ENCODE measurements at regions not wholly inside any gene's neighbourhood (a gene's known extent, or its start where the extent isn't known, plus 50 kb on each side); places are given as distances from the start of the nearest gene placed in this dataset.

DNA sequence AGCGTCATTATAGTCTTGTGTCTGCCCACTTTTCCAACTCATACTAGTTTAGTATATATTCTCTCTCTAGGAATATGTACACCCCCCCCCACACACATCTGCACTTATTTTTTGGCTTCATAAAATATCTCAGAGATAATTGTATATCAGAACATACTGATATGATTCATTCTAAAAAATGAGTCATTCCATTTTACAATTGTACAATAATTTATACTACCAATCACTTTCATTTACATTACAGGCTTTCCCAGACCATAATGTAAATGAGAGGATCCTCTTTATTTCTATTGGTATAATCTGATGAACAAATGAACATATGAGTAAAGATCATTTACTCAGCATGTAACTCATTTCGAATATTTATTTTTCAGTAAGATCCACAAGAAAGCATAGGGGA is 1842.9 kb upstream of the C9orf72 start:
- no peak overlapping the region for H3K4me3 ChIP-seq (ENCODE audit: low read depth in 2 of 2, low read length in 2 of 2)
- ATAC-seq, result no peak
- H3K9me3 ChIP-seq (ENCODE audit: control insufficient read depth, insufficient read depth, low read depth, low read length), result no peaks in the 10 kb centered on the region
- intact Hi-C loops (cut with micrococcal nuclease; ENCODE audit: unreplicated experiment) (no loop called here), in situ Hi-C loops (cut with HindIII; ENCODE audit: low pct_unique_long_range_greater_than_20kb, low sequenced_read_pairs) (no loop called here)
- no peak overlapping the region for H3K27ac ChIP-seq (ENCODE audit: low read length)
- H3K36me3 ChIP-seq (ENCODE audit: control insufficient read depth, insufficient read depth, low read length), result no peaks in the 10 kb centered on the region
- POLR2A ChIA-PET, result no interaction called here
- H3K4me1 ChIP-seq (ENCODE audit: control insufficient read depth, insufficient read depth, low read length), result no peaks in the 10 kb centered on the region
- H3K27me3 ChIP-seq (ENCODE audit: control insufficient read depth, insufficient read depth, low read length), result no peaks in the 10 kb centered on the region
- BruUV-seq (replicated peaks), result no TSS peak
- CTCF ChIA-PET, result no interaction called here
- TF ChIP-seq, protein P1, sequence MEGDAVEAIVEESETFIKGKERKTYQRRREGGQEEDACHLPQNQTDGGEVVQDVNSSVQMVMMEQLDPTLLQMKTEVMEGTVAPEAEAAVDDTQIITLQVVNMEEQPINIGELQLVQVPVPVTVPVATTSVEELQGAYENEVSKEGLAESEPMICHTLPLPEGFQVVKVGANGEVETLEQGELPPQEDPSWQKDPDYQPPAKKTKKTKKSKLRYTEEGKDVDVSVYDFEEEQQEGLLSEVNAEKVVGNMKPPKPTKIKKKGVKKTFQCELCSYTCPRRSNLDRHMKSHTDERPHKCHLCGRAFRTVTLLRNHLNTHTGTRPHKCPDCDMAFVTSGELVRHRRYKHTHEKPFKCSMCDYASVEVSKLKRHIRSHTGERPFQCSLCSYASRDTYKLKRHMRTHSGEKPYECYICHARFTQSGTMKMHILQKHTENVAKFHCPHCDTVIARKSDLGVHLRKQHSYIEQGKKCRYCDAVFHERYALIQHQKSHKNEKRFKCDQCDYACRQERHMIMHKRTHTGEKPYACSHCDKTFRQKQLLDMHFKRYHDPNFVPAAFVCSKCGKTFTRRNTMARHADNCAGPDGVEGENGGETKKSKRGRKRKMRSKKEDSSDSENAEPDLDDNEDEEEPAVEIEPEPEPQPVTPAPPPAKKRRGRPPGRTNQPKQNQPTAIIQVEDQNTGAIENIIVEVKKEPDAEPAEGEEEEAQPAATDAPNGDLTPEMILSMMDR (IDR thresholded peaks at IDR 0.05), result no peak
- no peak for TF ChIP-seq SIN3A (IDR thresholded peaks at IDR 0.05; ENCODE audit: borderline replicate concordance, insufficient read depth, low read depth, low read length)
- TF ChIP-seq, protein P2, sequence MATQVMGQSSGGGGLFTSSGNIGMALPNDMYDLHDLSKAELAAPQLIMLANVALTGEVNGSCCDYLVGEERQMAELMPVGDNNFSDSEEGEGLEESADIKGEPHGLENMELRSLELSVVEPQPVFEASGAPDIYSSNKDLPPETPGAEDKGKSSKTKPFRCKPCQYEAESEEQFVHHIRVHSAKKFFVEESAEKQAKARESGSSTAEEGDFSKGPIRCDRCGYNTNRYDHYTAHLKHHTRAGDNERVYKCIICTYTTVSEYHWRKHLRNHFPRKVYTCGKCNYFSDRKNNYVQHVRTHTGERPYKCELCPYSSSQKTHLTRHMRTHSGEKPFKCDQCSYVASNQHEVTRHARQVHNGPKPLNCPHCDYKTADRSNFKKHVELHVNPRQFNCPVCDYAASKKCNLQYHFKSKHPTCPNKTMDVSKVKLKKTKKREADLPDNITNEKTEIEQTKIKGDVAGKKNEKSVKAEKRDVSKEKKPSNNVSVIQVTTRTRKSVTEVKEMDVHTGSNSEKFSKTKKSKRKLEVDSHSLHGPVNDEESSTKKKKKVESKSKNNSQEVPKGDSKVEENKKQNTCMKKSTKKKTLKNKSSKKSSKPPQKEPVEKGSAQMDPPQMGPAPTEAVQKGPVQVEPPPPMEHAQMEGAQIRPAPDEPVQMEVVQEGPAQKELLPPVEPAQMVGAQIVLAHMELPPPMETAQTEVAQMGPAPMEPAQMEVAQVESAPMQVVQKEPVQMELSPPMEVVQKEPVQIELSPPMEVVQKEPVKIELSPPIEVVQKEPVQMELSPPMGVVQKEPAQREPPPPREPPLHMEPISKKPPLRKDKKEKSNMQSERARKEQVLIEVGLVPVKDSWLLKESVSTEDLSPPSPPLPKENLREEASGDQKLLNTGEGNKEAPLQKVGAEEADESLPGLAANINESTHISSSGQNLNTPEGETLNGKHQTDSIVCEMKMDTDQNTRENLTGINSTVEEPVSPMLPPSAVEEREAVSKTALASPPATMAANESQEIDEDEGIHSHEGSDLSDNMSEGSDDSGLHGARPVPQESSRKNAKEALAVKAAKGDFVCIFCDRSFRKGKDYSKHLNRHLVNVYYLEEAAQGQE (IDR thresholded peaks at IDR 0.05; ENCODE audit: insufficient read depth in 1 of 2, low read depth in 2 of 2, low read length in 1 of 2), result no peak
- TF ChIP-seq TCF7L2 (IDR thresholded peaks at IDR 0.05; ENCODE audit: low read depth, low read length), result no peak
- TF ChIP-seq POLR2AphosphoS5 (IDR thresholded peaks at IDR 0.05; ENCODE audit: low read depth, low read length), result no peak
- DNase-seq (ENCODE audit: low read depth, low spot score), result no peak

DNA sequence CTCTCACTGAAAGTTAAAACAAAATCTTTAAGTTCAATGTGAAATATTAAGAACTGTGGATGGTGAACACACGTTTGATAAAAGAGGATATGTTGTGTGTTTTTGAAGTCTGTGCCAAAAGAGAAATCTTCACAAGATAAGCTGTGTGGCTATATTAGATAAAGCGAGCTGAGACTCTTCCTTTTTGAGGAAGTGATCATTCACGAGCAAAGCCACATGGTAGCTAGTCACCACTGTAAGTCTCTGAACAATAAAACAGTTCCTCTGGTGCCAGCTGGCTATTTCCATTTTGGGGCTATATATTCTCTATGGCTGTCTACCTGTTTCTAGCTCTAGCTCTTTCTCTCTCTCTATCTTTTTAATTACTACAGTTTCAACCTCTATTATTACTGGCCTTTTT is 1849.2 kb upstream of the C9orf72 start:
- ATAC-seq, result no peak
- TF ChIP-seq POLR2AphosphoS5 (IDR thresholded peaks at IDR 0.05; ENCODE audit: low read depth, low read length) (no peak), SIN3A (IDR thresholded peaks at IDR 0.05; ENCODE audit: borderline replicate concordance, insufficient read depth, low read depth, low read length) (no peak), TCF7L2 (IDR thresholded peaks at IDR 0.05; ENCODE audit: low read depth, low read length) (no peak)
- TF ChIP-seq, protein P2 (IDR thresholded peaks at IDR 0.05; ENCODE audit: insufficient read depth in 1 of 2, low read depth in 2 of 2, low read length in 1 of 2), result no peak
- TF ChIP-seq, protein P1 (IDR thresholded peaks at IDR 0.05), result no peak
- intact Hi-C loops (cut with micrococcal nuclease; ENCODE audit: unreplicated experiment), result no loop called here
- no peak overlapping the region for H3K27ac ChIP-seq (ENCODE audit: low read length)
- H3K4me1 ChIP-seq (ENCODE audit: control insufficient read depth, insufficient read depth, low read length), result no peaks in the 10 kb centered on the region
- in situ Hi-C loops (cut with HindIII; ENCODE audit: low pct_unique_long_range_greater_than_20kb, low sequenced_read_pairs), result no loop called here
- no TSS peak for BruUV-seq (replicated peaks)
- CTCF ChIA-PET, result no interaction called here
- DNase-seq (ENCODE audit: low read depth, low spot score), result no peak
- H3K27me3 ChIP-seq (ENCODE audit: control insufficient read depth, insufficient read depth, low read length), result no peaks in the 10 kb centered on the region
- no peaks in the 10 kb centered on the region for H3K36me3 ChIP-seq (ENCODE audit: control insufficient read depth, insufficient read depth, low read length)
- H3K4me3 ChIP-seq (ENCODE audit: low read depth in 2 of 2, low read length in 2 of 2), result no peak overlapping the region
- POLR2A ChIA-PET, result no interaction called here
- H3K9me3 ChIP-seq (ENCODE audit: control insufficient read depth, insufficient read depth, low read depth, low read length), result no peaks in the 10 kb centered on the region
